Endothelial cell of umbilical vein (primary cell): ENCODE measurements at regions not wholly inside any gene's neighbourhood (a gene's known extent, or its start where the extent isn't known, plus 50 kb on each side); places are given as distances from the start of the nearest gene placed in this dataset.

Source experiments
- CTCF ChIP-seq, 2 donors: IDR thresholded peaks; 1 replicate in 1 of 2; 2 replicates in 1 of 2; pipeline ENCODE4 v1.5.1; 2011; ENCODE audit warnings: low read length in 2 of 2, mild to moderate bottlenecking in 2 of 2, moderate library complexity in 2 of 2, control low read depth in 1 of 2, inconsistent platforms in 1 of 2, low read depth in 1 of 2; ENCODE audit not compliant: insufficient read depth in 1 of 2; ENCODE audit errors: extremely low read depth in 1 of 2
- EZH2 ChIP-seq: IDR thresholded peaks from 2 replicates; pipeline ENCODE4 v1.6.1; 2012; ENCODE audit warnings: borderline replicate concordance, low read depth, mild to moderate bottlenecking, moderate library complexity, low read length, inconsistent platforms; ENCODE audit not compliant: severe bottlenecking
- FOS ChIP-seq: IDR thresholded peaks from 2 replicates; pipeline ENCODE4 v1.6.1; 2011; ENCODE audit warnings: mild to moderate bottlenecking, low read length, moderate library complexity, borderline replicate concordance; ENCODE audit not compliant: insufficient read depth
- GATA2 ChIP-seq: IDR thresholded peaks from 2 replicates; pipeline ENCODE4 v1.7.0; 2011; ENCODE audit warnings: low read depth, mild to moderate bottlenecking, moderate library complexity, mixed read lengths, low read length; ENCODE audit not compliant: insufficient read length, insufficient read depth
- MAX ChIP-seq: IDR thresholded peaks from 2 replicates; pipeline ENCODE4 v1.6.1; 2011; ENCODE audit not compliant: insufficient read depth, insufficient read length
- POLR2A ChIP-seq: IDR thresholded peaks from 2 replicates; pipeline ENCODE4 v1.6.1; 2012; ENCODE audit warnings: low read depth, mild to moderate bottlenecking, control low read depth, low read length
- POLR2AphosphoS5 ChIP-seq: IDR thresholded peaks from 2 replicates; pipeline ENCODE4 v1.6.1; 2012; ENCODE audit warnings: low read depth, mild to moderate bottlenecking, control low read depth, low read length, moderate library complexity; ENCODE audit not compliant: insufficient read depth

GRCh38 chr5:63483338-63483737 lies 478.9 kb downstream of the HTR1A start:
- no peak for TF ChIP-seq EZH2
- no peak for TF ChIP-seq CTCF (IDR thresholded peaks at IDR 0.05; ENCODE audit: extremely low read depth in 1 of 2, insufficient read depth in 1 of 2, low read depth in 1 of 2, low read length in 2 of 2)
- no peak for TF ChIP-seq FOS
- TF ChIP-seq POLR2A: no peak
- TF ChIP-seq MAX: no peak
- TF ChIP-seq POLR2AphosphoS5: no peak
- TF ChIP-seq GATA2: no peak
